Activated CD4-positive, alpha-beta T cell treated with anti-CD3 and anti-CD28 coated beads, Interleukin-2, amount 50 U/mL, for 1 hour (primary cell): ENCODE measurements at regions not wholly inside any gene's neighbourhood (a gene's known extent, or its start where the extent isn't known, plus 50 kb on each side); places are given as distances from the start of the nearest gene placed in this dataset.

ENCODE experiments used
- DNase-seq: peaks from one replicate; pipeline ENCODE4 v3.0.0-alpha.2; 2020

GRCh38 chr10:28930514-28931495 is 253.5 kb downstream of the BAMBI start:
- DNase-seq: no peak

- DNase-seq: no peak
Observed at GRCh38 chr10:28935061-28935460, 257.7 kb downstream of the BAMBI start.

- no peak for DNase-seq
Observed at GRCh38 chr10:28937959-28938358, 260.6 kb downstream of the BAMBI start.

- DNase-seq: no peak
Observed at GRCh38 chr10:28938745-28939144, 261.4 kb downstream of the BAMBI start.

- DNase-seq: no peak
Observed at GRCh38 chr10:28939281-28940157, 262.2 kb downstream of the BAMBI start.

GRCh38 chr10:28940158-28940888 is 263.0 kb downstream of the BAMBI start:
- DNase-seq: no peak

GRCh38 chr10:28942012-28942411 is 264.7 kb downstream of the BAMBI start:
- no peak for DNase-seq

GRCh38 chr10:28945959-28946358 is 268.6 kb downstream of the BAMBI start:
- no peak for DNase-seq

- DNase-seq: no peak
Observed at GRCh38 chr10:28946479-28946878, 269.2 kb downstream of the BAMBI start.

GRCh38 chr10:28947171-28947570 is 269.9 kb downstream of the BAMBI start:
- no peak for DNase-seq

- DNase-seq: no peak
Observed at GRCh38 chr10:28948046-28948445, 270.7 kb downstream of the BAMBI start.

GRCh38 chr10:28949005-28950004 is 272.0 kb downstream of the BAMBI start:
- no peak for DNase-seq

GRCh38 chr10:28951484-28951883 is 274.2 kb downstream of the BAMBI start:
- DNase-seq: no peak

GRCh38 chr10:28952523-28952922 is 275.2 kb downstream of the BAMBI start:
- no peak for DNase-seq

GRCh38 chr10:28954211-28954610 is 276.9 kb downstream of the BAMBI start:
- DNase-seq: no peak

- no peak for DNase-seq
Observed at GRCh38 chr10:28958468-28958867, 281.1 kb downstream of the BAMBI start.

GRCh38 chr10:28959850-28960501 is 282.7 kb downstream of the BAMBI start:
- DNase-seq: no peak

GRCh38 chr10:28962768-28963167 is 285.4 kb downstream of the BAMBI start:
- DNase-seq: no peak

- DNase-seq: no peak
Observed at GRCh38 chr10:28963539-28964221, 286.4 kb downstream of the BAMBI start.

GRCh38 chr10:28965937-28966336 is 288.6 kb downstream of the BAMBI start:
- DNase-seq: no peak
